HG02981 (cell line): ENCODE measurements at regions not wholly inside any gene's neighbourhood (a gene's known extent, or its start where the extent isn't known, plus 50 kb on each side); places are given as distances from the start of the nearest gene placed in this dataset.

Source experiments
- ATAC-seq: cut with Tn5 transposase; IDR thresholded peaks from one replicate; pipeline ENCODE4 v1.9.1; 2021; ENCODE audit warnings: mild to moderate bottlenecking, moderate library complexity; ENCODE audit not compliant: unreplicated experiment

- no peak for ATAC-seq
These were observed 59.9 kb upstream of the IFNG-AS1 start for GRCh38 chr12:67929384-67929772.

GRCh38 chr12:67937822-67938221 is 51.4 kb upstream of the IFNG-AS1 start:
- no peak for ATAC-seq
